ENCODE measurements at regions not wholly inside any gene's neighbourhood (a gene's known extent, or its start where the extent isn't known, plus 50 kb on each side); places are given as distances from the start of the nearest gene placed in this dataset.

- TF ChIP-seq EZH2 (IDR thresholded peaks at IDR 0.05; ENCODE audit: insufficient read depth, poor library complexity, severe bottlenecking) (no peak), EZH2phosphoT487 (IDR thresholded peaks at IDR 0.05; ENCODE audit: insufficient read depth, low read depth) (no peak)
Observed at GRCh38 chr11:38448284-38448683, 1850.2 kb upstream of the RAG2 start.

All from GM23248 (cell line).